Mesodermal cell (in vitro differentiated cells): ENCODE measurements at regions not wholly inside any gene's neighbourhood (a gene's known extent, or its start where the extent isn't known, plus 50 kb on each side); places are given as distances from the start of the nearest gene placed in this dataset.

ENCODE experiments used
- H3K27ac ChIP-seq: 2 replicates; pipeline ENCODE4 v1.7.0; 2013; ENCODE audit warnings: mild to moderate bottlenecking, low read depth, low read length, moderate library complexity; ENCODE audit not compliant: severe bottlenecking
- H3K36me3 ChIP-seq: 2 replicates; pipeline ENCODE4 v1.7.1; 2013; ENCODE audit warnings: mild to moderate bottlenecking, low read length, moderate library complexity; ENCODE audit not compliant: control insufficient read depth, insufficient read depth
- H3K4me1 ChIP-seq: one replicate; pipeline ENCODE4 v1.7.1; 2013; ENCODE audit warnings: mild to moderate bottlenecking, low read length; ENCODE audit not compliant: insufficient read depth, control insufficient read depth, poor library complexity, severe bottlenecking
- H3K4me3 ChIP-seq: 2 replicates; pipeline ENCODE4 v1.7.0; 2013; ENCODE audit warnings: low read length, control low read depth, mild to moderate bottlenecking; ENCODE audit not compliant: insufficient read depth, poor library complexity, severe bottlenecking; ENCODE audit errors: extremely low read depth
- H3K9me3 ChIP-seq: 2 replicates; pipeline ENCODE4 v1.7.1; 2013; ENCODE audit warnings: mild to moderate bottlenecking, low read length, moderate library complexity; ENCODE audit not compliant: control insufficient read depth
- WGBS, 2 experiments: methylation state at CpG; one replicate each; pipeline ENCODE4 v1.1.5; 2013; ENCODE audit warnings: missing lambda C conversion rate in 2 of 2; ENCODE audit not compliant: insufficient coverage in 2 of 2; 5-methylcytosine and 5-hydroxymethylcytosine counted together

GRCh38 chr3:153673853-153674252 lies 447.3 kb upstream of the ARHGEF26 start:
- WGBS, 2 experiments: 85 to 87% methylated on average over 1 of the region's 2 CpGs
- H3K4me1 ChIP-seq: no peaks in the 10 kb centered on the region
- H3K4me3 ChIP-seq: no peak overlapping the region
- no peaks in the 10 kb centered on the region for H3K36me3 ChIP-seq
- H3K9me3 ChIP-seq: no peaks in the 10 kb centered on the region
- H3K27ac ChIP-seq: no peak overlapping the region

- no peak overlapping the region for H3K27ac ChIP-seq
- H3K9me3 ChIP-seq: no peaks in the 10 kb centered on the region
- no peaks in the 10 kb centered on the region for H3K4me1 ChIP-seq
- H3K36me3 ChIP-seq: no peaks in the 10 kb centered on the region
- H3K4me3 ChIP-seq: no peak overlapping the region
These were observed 441.5 kb upstream of the ARHGEF26 start for GRCh38 chr3:153679714-153680113.

GRCh38 chr3:153680526-153680925 lies 440.7 kb upstream of the ARHGEF26 start:
- no peaks in the 10 kb centered on the region for H3K36me3 ChIP-seq
- no peak overlapping the region for H3K4me3 ChIP-seq
- no peaks in the 10 kb centered on the region for H3K9me3 ChIP-seq
- no peak overlapping the region for H3K27ac ChIP-seq
- H3K4me1 ChIP-seq: no peaks in the 10 kb centered on the region
- WGBS, 2 experiments: no CpG with 5 or more reads among the region's 1 CpG

- Histone ChIP-seq H3K9me3 (no peaks in the 10 kb centered on the region), H3K4me3 (no peak overlapping the region), H3K36me3 (no peaks in the 10 kb centered on the region), H3K27ac (no peak overlapping the region), H3K4me1 (no peaks in the 10 kb centered on the region)
- WGBS, 2 experiments: no CpG with 5 or more reads among the region's 1 CpG
These were observed 440.1 kb upstream of the ARHGEF26 start for GRCh38 chr3:153681057-153681456.

- Histone ChIP-seq H3K27ac (no peak overlapping the region), H3K9me3 (no peaks in the 10 kb centered on the region), H3K4me3 (no peak overlapping the region), H3K4me1 (no peaks in the 10 kb centered on the region), H3K36me3 (no peaks in the 10 kb centered on the region)
- WGBS, 2 experiments: no CpG with 5 or more reads among the region's 3 CpGs
These were observed 432.7 kb upstream of the ARHGEF26 start for GRCh38 chr3:153688301-153689120.

GRCh38 chr3:153693207-153693606 lies 428.0 kb upstream of the ARHGEF26 start:
- H3K36me3 ChIP-seq: no peaks in the 10 kb centered on the region
- H3K27ac ChIP-seq: no peak overlapping the region
- WGBS, 2 experiments: 100% methylated on average over 1 to 2 of the region's 3 CpGs
- no peak overlapping the region for H3K4me3 ChIP-seq
- H3K9me3 ChIP-seq: no peaks in the 10 kb centered on the region
- H3K4me1 ChIP-seq: no peaks in the 10 kb centered on the region

- no peak overlapping the region for H3K4me3 ChIP-seq
- H3K36me3 ChIP-seq: no peaks in the 10 kb centered on the region
- no peak overlapping the region for H3K27ac ChIP-seq
- H3K9me3 ChIP-seq: no peaks in the 10 kb centered on the region
- H3K4me1 ChIP-seq: no peaks in the 10 kb centered on the region
These were observed 419.1 kb upstream of the ARHGEF26 start for GRCh38 chr3:153702106-153702505.

- no peak overlapping the region for H3K27ac ChIP-seq
- WGBS, 2 experiments: 77 to 83% methylated on average over 1 of the region's 1 CpG
- no peaks in the 10 kb centered on the region for H3K9me3 ChIP-seq
- H3K4me3 ChIP-seq: no peak overlapping the region
- no peaks in the 10 kb centered on the region for H3K36me3 ChIP-seq
- H3K4me1 ChIP-seq: no peaks in the 10 kb centered on the region
These were observed 417.1 kb upstream of the ARHGEF26 start for GRCh38 chr3:153704115-153704514.

GRCh38 chr3:153706706-153707105 lies 414.5 kb upstream of the ARHGEF26 start:
- Histone ChIP-seq H3K9me3 (no peaks in the 10 kb centered on the region), H3K4me1 (no peaks in the 10 kb centered on the region), H3K27ac (no peak overlapping the region), H3K4me3 (no peak overlapping the region), H3K36me3 (no peaks in the 10 kb centered on the region)
- WGBS, 2 experiments: no CpG with 5 or more reads among the region's 1 CpG

- Histone ChIP-seq H3K4me1 (no peaks in the 10 kb centered on the region), H3K27ac (no peak overlapping the region), H3K9me3 (no peaks in the 10 kb centered on the region), H3K36me3 (no peaks in the 10 kb centered on the region), H3K4me3 (no peak overlapping the region)
- WGBS, 2 experiments: no CpG with 5 or more reads among the region's 4 CpGs
These were observed 407.2 kb upstream of the ARHGEF26 start for GRCh38 chr3:153714016-153714415.

- H3K27ac ChIP-seq: no peak overlapping the region
- WGBS, 2 experiments: no CpG with 5 or more reads among the region's 1 CpG
- no peaks in the 10 kb centered on the region for H3K4me1 ChIP-seq
- H3K9me3 ChIP-seq: no peaks in the 10 kb centered on the region
- no peak overlapping the region for H3K4me3 ChIP-seq
- H3K36me3 ChIP-seq: no peaks in the 10 kb centered on the region
These were observed 406.5 kb upstream of the ARHGEF26 start for GRCh38 chr3:153714588-153715290.
